AG04450 (cell line): ENCODE measurements at regions not wholly inside any gene's neighbourhood (a gene's known extent, or its start where the extent isn't known, plus 50 kb on each side); places are given as distances from the start of the nearest gene placed in this dataset.

ENCODE experiments used
- CTCF ChIA-PET: fragments of 300-600, 350-600 bp; formaldehyde crosslinking; extraction: SDS; loops from one replicate; lab custom pipeline; 2022; ENCODE audit warnings: antibody characterized with exemption, inconsistent platforms; lab: Charles Lee
- POLR2A ChIA-PET: fragments of 350-600 bp; formaldehyde crosslinking; extraction: SDS; loops from one replicate; lab custom pipeline; 2021; ENCODE audit warnings: antibody characterized with exemption, inconsistent platforms; lab: Yijun Ruan, JAX
- DNase-seq: peaks from one replicate; pipeline ENCODE4 v3.0.0-alpha.2; 2011; ENCODE audit warnings: low read depth, low spot score
- H3K27ac ChIP-seq: one replicate; pipeline ENCODE4 v1.5.1; 2012; ENCODE audit warnings: low read depth, low read length, control low read depth
- H3K27me3 ChIP-seq: one replicate; pipeline ENCODE4 v1.6.0; 2012; ENCODE audit warnings: low read length; ENCODE audit not compliant: control insufficient read depth, insufficient read depth
- H3K4me3 ChIP-seq: 2 replicates; pipeline ENCODE4 v1.5.1; 2011; ENCODE audit warnings: mild to moderate bottlenecking, low read depth, low read length, control low read depth
- H3K9me3 ChIP-seq: 2 replicates; pipeline ENCODE4 v1.5.1; 2012; ENCODE audit warnings: low read length; ENCODE audit not compliant: control insufficient read depth, insufficient read depth
- TF ChIP-seq, protein P1 (sequence below): IDR thresholded peaks from 2 replicates; pipeline ENCODE4 v1.5.1; 2011; ENCODE audit warnings: low read depth, low read length, control low read depth, inconsistent platforms

DNA sequence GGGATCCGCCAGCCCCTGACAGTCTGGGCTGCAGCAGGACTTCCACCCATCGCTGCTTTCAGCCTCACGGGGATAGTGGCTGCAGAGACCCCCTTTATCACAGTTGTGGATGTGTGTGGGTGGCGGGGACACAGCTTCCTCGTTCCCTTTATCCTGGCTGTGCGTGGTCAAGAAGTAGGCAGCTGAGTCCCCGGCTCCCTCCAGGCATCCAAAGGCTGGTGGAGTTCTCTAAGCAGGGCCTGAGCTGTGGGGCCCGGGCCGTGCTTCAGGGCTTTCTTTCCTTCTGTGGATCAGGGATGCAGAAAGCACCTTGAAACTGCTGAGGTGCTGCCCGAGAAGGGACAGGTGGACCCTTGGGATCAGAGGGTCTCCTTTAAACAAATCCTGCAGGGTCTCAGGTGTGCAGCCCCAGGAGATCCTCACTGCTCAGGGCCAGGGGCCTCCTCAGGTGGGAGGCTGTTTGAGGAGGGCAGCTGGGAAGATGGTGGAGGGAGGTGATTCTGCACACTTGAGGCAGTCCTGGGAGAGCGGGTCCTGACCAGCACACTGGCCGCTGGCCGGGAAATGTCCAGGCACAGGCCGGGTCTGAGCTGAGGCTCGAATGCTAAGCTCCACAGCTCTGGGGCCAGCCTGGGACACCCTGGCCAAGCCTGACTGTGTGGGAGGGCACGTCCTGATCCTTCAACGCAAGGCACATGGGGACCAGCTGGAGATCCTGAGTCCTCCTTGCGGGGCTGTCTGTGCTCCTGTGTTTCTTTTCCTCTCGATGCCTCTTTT lies 1024.3 kb downstream of the BRD1 start:
- CTCF ChIA-PET, result no interaction called here
- no peaks in the 10 kb centered on the region for H3K27me3 ChIP-seq
- no peak overlapping the region for H3K4me3 ChIP-seq
- TF ChIP-seq, protein P1, sequence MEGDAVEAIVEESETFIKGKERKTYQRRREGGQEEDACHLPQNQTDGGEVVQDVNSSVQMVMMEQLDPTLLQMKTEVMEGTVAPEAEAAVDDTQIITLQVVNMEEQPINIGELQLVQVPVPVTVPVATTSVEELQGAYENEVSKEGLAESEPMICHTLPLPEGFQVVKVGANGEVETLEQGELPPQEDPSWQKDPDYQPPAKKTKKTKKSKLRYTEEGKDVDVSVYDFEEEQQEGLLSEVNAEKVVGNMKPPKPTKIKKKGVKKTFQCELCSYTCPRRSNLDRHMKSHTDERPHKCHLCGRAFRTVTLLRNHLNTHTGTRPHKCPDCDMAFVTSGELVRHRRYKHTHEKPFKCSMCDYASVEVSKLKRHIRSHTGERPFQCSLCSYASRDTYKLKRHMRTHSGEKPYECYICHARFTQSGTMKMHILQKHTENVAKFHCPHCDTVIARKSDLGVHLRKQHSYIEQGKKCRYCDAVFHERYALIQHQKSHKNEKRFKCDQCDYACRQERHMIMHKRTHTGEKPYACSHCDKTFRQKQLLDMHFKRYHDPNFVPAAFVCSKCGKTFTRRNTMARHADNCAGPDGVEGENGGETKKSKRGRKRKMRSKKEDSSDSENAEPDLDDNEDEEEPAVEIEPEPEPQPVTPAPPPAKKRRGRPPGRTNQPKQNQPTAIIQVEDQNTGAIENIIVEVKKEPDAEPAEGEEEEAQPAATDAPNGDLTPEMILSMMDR, result no peak
- POLR2A ChIA-PET, result no interaction called here
- H3K27ac ChIP-seq, result no peak overlapping the region
- DNase-seq, result no peak
- H3K9me3 ChIP-seq, result peaks cover 100% of the 10 kb centered on the region

GRCh38 chr22:48802576-48802975 lies 1025.1 kb downstream of the BRD1 start:
- Histone ChIP-seq H3K9me3 (peaks cover 98% of the 10 kb centered on the region), H3K27me3 (no peaks in the 10 kb centered on the region), H3K4me3 (no peak overlapping the region), H3K27ac (no peak overlapping the region)
- ChIA-PET CTCF (no interaction called here), POLR2A (no interaction called here)
- DNase-seq, result no peak
- TF ChIP-seq, protein P1, result no peak

GRCh38 chr22:48800886-48801607 lies 1026.6 kb downstream of the BRD1 start:
- ChIA-PET POLR2A (no interaction called here), CTCF (no interaction called here)
- DNase-seq, result no peak

GRCh38 chr22:48800036-48800885 lies 1027.4 kb downstream of the BRD1 start:
- H3K4me3 ChIP-seq, result no peak overlapping the region
- no peak overlapping the region for H3K27ac ChIP-seq
- DNase-seq, result no peak
- no peaks in the 10 kb centered on the region for H3K27me3 ChIP-seq
- H3K9me3 ChIP-seq, result peaks cover 96% of the 10 kb centered on the region
- TF ChIP-seq, protein P1, result no peak
- CTCF ChIA-PET, result no interaction called here
- POLR2A ChIA-PET, result no interaction called here

More at GRCh38 chr22:48800886-48801607, 1026.6 kb downstream of the BRD1 start:
- H3K27ac ChIP-seq, result no peak overlapping the region
- H3K9me3 ChIP-seq, result peaks cover 98% of the 10 kb centered on the region
- H3K27me3 ChIP-seq, result no peaks in the 10 kb centered on the region
- TF ChIP-seq, protein P1, result no peak
- no peak overlapping the region for H3K4me3 ChIP-seq
